ENCODE measurements at regions not wholly inside any gene's neighbourhood (a gene's known extent, or its start where the extent isn't known, plus 50 kb on each side); places are given as distances from the start of the nearest gene placed in this dataset.

- TF ChIP-seq ZBTB11 (CRISPR knock-in tag; IDR thresholded peaks at IDR 0.05) (no peak), ESRRA (IDR thresholded peaks at IDR 0.05; ENCODE audit: low read length) (no peak)
Observed at GRCh38 chr3:174598885-174599439, 260.2 kb upstream of the NAALADL2 start (continued).

GRCh38 chr3:174613173-174613572 lies 246.0 kb upstream of the NAALADL2 start:
- in situ Hi-C loops (cut with MboI): no loop called here
- Histone ChIP-seq H3K79me2 (ENCODE audit: control insufficient read depth, insufficient read depth, low read length) (no peaks in the 10 kb centered on the region), H3K9ac (ENCODE audit: control insufficient read depth, insufficient read depth, low read length) (no peak overlapping the region), H3K4me3 (no peak overlapping the region), H4K20me1 (ENCODE audit: control insufficient read depth, insufficient read depth) (no peaks in the 10 kb centered on the region), H3K4me1 (ENCODE audit: control insufficient read depth, insufficient read depth, low read length) (no peaks in the 10 kb centered on the region), H3K27ac (ENCODE audit: control insufficient read depth, insufficient read depth) (no peak overlapping the region), H2AFZ (ENCODE audit: control insufficient read depth, low read depth, low read length) (no peak overlapping the region), H3K36me3 (ENCODE audit: control insufficient read depth in 2 of 2, insufficient read depth in 2 of 2, low read length in 1 of 2) (no peaks in the 10 kb centered on the region), H3K27me3 (replicated peaks in 1 of 2; ENCODE audit: control insufficient read depth in 2 of 2, insufficient read depth in 2 of 2, low read length in 1 of 2) (no peaks in the 10 kb centered on the region), H3K4me2 (ENCODE audit: control insufficient read depth, insufficient read depth) (no peak overlapping the region), H3K9me3 (replicated peaks; ENCODE audit: control insufficient read depth, insufficient read depth, low read length) (no peaks in the 10 kb centered on the region)
- FAIRE-seq: no peak
- no peak for ATAC-seq
- intact Hi-C loops (cut with micrococcal nuclease; ENCODE audit: unreplicated experiment): no loop called here
- WGBS (ENCODE audit: insufficient coverage, insufficient replicate concordance, low lambda C conversion rate, missing lambda C conversion rate): 0% methylated on average over 1 of the region's 1 CpG
- SMC1A ChIA-PET (ENCODE audit: uncharacterized antibody, unreplicated experiment): no interaction called here
- CTCF ChIA-PET: no interaction called here
- TF ChIP-seq SP1 (IDR thresholded peaks at IDR 0.05; ENCODE audit: low read depth, low read length) (no peak), JUND (IDR thresholded peaks at IDR 0.05; ENCODE audit: low read depth, low read length) (no peak), ELK1 (IDR thresholded peaks at IDR 0.05; ENCODE audit: low read depth, low read length) (no peak)
- BruUV-seq (replicated peaks): no TSS peak
- RAD21 ChIA-PET (ENCODE audit: unreplicated experiment): no interaction called here
- POLR2A ChIA-PET: no interaction called here
- no peak for DNase-seq (ENCODE audit: low read depth, low spot score)
